ENCODE measurements at regions not wholly inside any gene's neighbourhood (a gene's known extent, or its start where the extent isn't known, plus 50 kb on each side); places are given as distances from the start of the nearest gene placed in this dataset.

GRCh38 chr10:78760463-78761310 lies 308.1 kb upstream of the ZMIZ1 start:
- no peak for DNase-seq
- no peak overlapping the region for H3K4me3 Mint-ChIP-seq
- no peaks in the 10 kb centered on the region for H3K9me3 Mint-ChIP-seq
- H3K27ac Mint-ChIP-seq = no peak overlapping the region
- peaks cover 0 to 3% (median 0%) of the 10 kb centered on the region in 3 donors for H3K36me3 Mint-ChIP-seq
- H3K27me3 Mint-ChIP-seq (ENCODE audit: low read depth in 3 of 3) = peaks cover 2 to 4% (median 2%) of the 10 kb centered on the region in 3 donors
- H3K4me1 Mint-ChIP-seq = peaks cover 11 to 14% of the 10 kb centered on the region in 2 donors

- H3K36me3 Mint-ChIP-seq = no peaks in the 10 kb centered on the region
- peaks cover 0 to 4% (median 2%) of the 10 kb centered on the region in 3 donors for H3K27me3 Mint-ChIP-seq (ENCODE audit: low read depth in 3 of 3)
- no peaks in the 10 kb centered on the region for H3K9me3 Mint-ChIP-seq
- no peak for DNase-seq
- H3K4me3 Mint-ChIP-seq = no peak overlapping the region
- no peak overlapping the region for H3K27ac Mint-ChIP-seq
- peaks cover 9 to 10% of the 10 kb centered on the region in 2 donors for H3K4me1 Mint-ChIP-seq
Measured at GRCh38 chr10:78761311-78761781, 307.4 kb upstream of the ZMIZ1 start.

- peaks cover 0 to 4% (median 2%) of the 10 kb centered on the region in 3 donors for H3K27me3 Mint-ChIP-seq (ENCODE audit: low read depth in 3 of 3)
- H3K27ac Mint-ChIP-seq = no peak overlapping the region
- no peak for DNase-seq
- H3K4me3 Mint-ChIP-seq = no peak overlapping the region
- no peaks in the 10 kb centered on the region for H3K9me3 Mint-ChIP-seq
- H3K4me1 Mint-ChIP-seq = peaks cover 1 to 2% of the 10 kb centered on the region in 2 donors
- no peaks in the 10 kb centered on the region for H3K36me3 Mint-ChIP-seq
Measured at GRCh38 chr10:78762086-78762630, 306.6 kb upstream of the ZMIZ1 start.

GRCh38 chr10:78763234-78763633 lies 305.5 kb upstream of the ZMIZ1 start:
- Mint-ChIP-seq H3K36me3 (no peaks in the 10 kb centered on the region), H3K27ac (no peak overlapping the region), H3K9me3 (no peaks in the 10 kb centered on the region), H3K4me1 (no peaks in the 10 kb centered on the region), H3K4me3 (no peak overlapping the region), H3K27me3 (ENCODE audit: low read depth in 3 of 3) (peaks cover 0 to 4% (median 1%) of the 10 kb centered on the region in 3 donors)
- no peak for DNase-seq

GRCh38 chr10:78763651-78764395 lies 304.9 kb upstream of the ZMIZ1 start:
- Mint-ChIP-seq H3K4me1 (no peaks in the 10 kb centered on the region), H3K27me3 (ENCODE audit: low read depth in 3 of 3) (peaks cover 0 to 4% (median 1%) of the 10 kb centered on the region in 3 donors), H3K27ac (no peak overlapping the region), H3K9me3 (no peaks in the 10 kb centered on the region), H3K36me3 (no peaks in the 10 kb centered on the region), H3K4me3 (no peak overlapping the region)
- DNase-seq = no peak

- Mint-ChIP-seq H3K27ac (no peak overlapping the region), H3K9me3 (no peaks in the 10 kb centered on the region), H3K4me1 (no peaks in the 10 kb centered on the region), H3K27me3 (ENCODE audit: low read depth in 3 of 3) (peaks cover 0 to 4% (median 1%) of the 10 kb centered on the region in 3 donors), H3K36me3 (no peaks in the 10 kb centered on the region), H3K4me3 (no peak overlapping the region)
- no peak for DNase-seq
Measured at GRCh38 chr10:78764436-78764835, 304.3 kb upstream of the ZMIZ1 start.

GRCh38 chr10:78764846-78765430 lies 303.8 kb upstream of the ZMIZ1 start:
- no peaks in the 10 kb centered on the region for H3K9me3 Mint-ChIP-seq

GRCh38 chr10:78765726-78766335 lies 302.9 kb upstream of the ZMIZ1 start:
- H3K4me1 Mint-ChIP-seq = no peaks in the 10 kb centered on the region
- peaks cover 0 to 3% (median 1%) of the 10 kb centered on the region in 3 donors for H3K27me3 Mint-ChIP-seq (ENCODE audit: low read depth in 3 of 3)
- no peaks in the 10 kb centered on the region for H3K36me3 Mint-ChIP-seq
- no peaks in the 10 kb centered on the region for H3K9me3 Mint-ChIP-seq
- no peak for DNase-seq
- H3K4me3 Mint-ChIP-seq = no peak overlapping the region
- no peak overlapping the region for H3K27ac Mint-ChIP-seq

More at GRCh38 chr10:78764846-78765430, 303.8 kb upstream of the ZMIZ1 start:
- Mint-ChIP-seq H3K4me3 (no peak overlapping the region), H3K27me3 (ENCODE audit: low read depth in 3 of 3) (peaks cover 0 to 4% (median 1%) of the 10 kb centered on the region in 3 donors), H3K36me3 (no peaks in the 10 kb centered on the region), H3K4me1 (no peaks in the 10 kb centered on the region), H3K27ac (no peak overlapping the region)
- no peak for DNase-seq

GRCh38 chr10:78766603-78767002 lies 302.2 kb upstream of the ZMIZ1 start:
- Mint-ChIP-seq H3K4me3 (no peak overlapping the region), H3K4me1 (no peaks in the 10 kb centered on the region), H3K9me3 (no peaks in the 10 kb centered on the region), H3K36me3 (no peaks in the 10 kb centered on the region), H3K27me3 (ENCODE audit: low read depth in 3 of 3) (peaks cover 1 to 3% (median 2%) of the 10 kb centered on the region in 3 donors), H3K27ac (no peak overlapping the region)
- DNase-seq = no peak

GRCh38 chr10:78768041-78768835 lies 300.5 kb upstream of the ZMIZ1 start:
- Mint-ChIP-seq H3K9me3 (no peaks in the 10 kb centered on the region), H3K4me1 (no peaks in the 10 kb centered on the region), H3K27ac (no peak overlapping the region), H3K27me3 (ENCODE audit: low read depth in 3 of 3) (peaks cover under 1 to 4% (median 1%) of the 10 kb centered on the region in 3 donors), H3K4me3 (no peak overlapping the region), H3K36me3 (no peaks in the 10 kb centered on the region)
- no peak for DNase-seq

GRCh38 chr10:78768876-78769275 lies 299.9 kb upstream of the ZMIZ1 start:
- Mint-ChIP-seq H3K4me1 (no peaks in the 10 kb centered on the region), H3K27me3 (ENCODE audit: low read depth in 3 of 3) (peaks cover 0 to 4% (median 1%) of the 10 kb centered on the region in 3 donors), H3K4me3 (no peak overlapping the region), H3K36me3 (no peaks in the 10 kb centered on the region), H3K9me3 (no peaks in the 10 kb centered on the region), H3K27ac (no peak overlapping the region)
- DNase-seq = no peak

GRCh38 chr10:78769526-78769925 lies 299.2 kb upstream of the ZMIZ1 start:
- H3K4me3 Mint-ChIP-seq = no peak overlapping the region
- no peaks in the 10 kb centered on the region for H3K4me1 Mint-ChIP-seq
- no peak overlapping the region for H3K27ac Mint-ChIP-seq
- peaks cover 0 to 4% (median 1%) of the 10 kb centered on the region in 3 donors for H3K27me3 Mint-ChIP-seq (ENCODE audit: low read depth in 3 of 3)
- no peaks in the 10 kb centered on the region for H3K36me3 Mint-ChIP-seq
- no peak for DNase-seq
- no peaks in the 10 kb centered on the region for H3K9me3 Mint-ChIP-seq
